ENCODE measurements at regions not wholly inside any gene's neighbourhood (a gene's known extent, or its start where the extent isn't known, plus 50 kb on each side); places are given as distances from the start of the nearest gene placed in this dataset.
"Not testable (repeated sequence)": the region's sequence is repeated elsewhere in the genome, so short reads cannot be mapped to it uniquely, and the experiment has no call there.

DNA sequence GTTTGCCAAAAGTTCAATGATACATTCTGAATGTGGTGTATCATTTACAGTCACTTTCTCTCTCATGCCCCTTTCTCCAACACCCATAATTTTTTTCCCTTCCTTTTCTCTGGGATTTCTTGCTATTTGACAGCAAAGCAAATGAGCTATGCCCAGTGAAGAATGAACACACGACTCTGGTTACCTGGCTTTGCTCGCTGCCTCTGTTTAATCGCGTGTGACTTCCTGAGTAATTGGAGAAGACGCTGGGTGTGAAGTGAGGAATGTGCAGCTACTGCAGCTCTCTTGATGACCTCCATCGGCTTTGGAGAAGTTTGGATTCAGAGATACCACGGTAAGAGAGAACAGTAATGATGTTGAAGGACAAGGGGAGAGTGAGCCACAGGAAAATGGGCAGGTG lies 651.8 kb downstream of the KIF4B start:
- Histone ChIP-seq H4K20me1 (replicated peaks; ENCODE audit: control insufficient read depth, extremely low read depth, insufficient read depth, low read length) (no peaks in the 10 kb centered on the region), H3K27me3 (ENCODE audit: control insufficient read depth in 2 of 2, insufficient read depth in 2 of 2, low read length in 2 of 2) (no peaks in the 10 kb centered on the region), H2AFZ (ENCODE audit: low read depth, low read length) (no peak overlapping the region), H3K27ac (ENCODE audit: insufficient read depth, low read depth, low read length) (no peak overlapping the region), H3K9me3 (replicated peaks; ENCODE audit: control insufficient read depth, insufficient read depth, low read length) (no peaks in the 10 kb centered on the region), H3K4me2 (ENCODE audit: insufficient read depth, low read length) (no peak overlapping the region), H3K4me1 (ENCODE audit: control insufficient read depth, extremely low read depth, insufficient read depth, low read length) (no peaks in the 10 kb centered on the region), H3K4me3 (replicated peaks in 1 of 3; ENCODE audit: insufficient read depth in 1 of 3, low read depth in 1 of 3, low read length in 3 of 3) (no peak overlapping the region), H3K9me1 (replicated peaks; ENCODE audit: control insufficient read depth, extremely low read depth, insufficient read depth, low read length) (no peaks in the 10 kb centered on the region), H3K79me2 (ENCODE audit: control insufficient read depth, insufficient read depth, low read length) (no peaks in the 10 kb centered on the region), H3K9ac (replicated peaks; ENCODE audit: extremely low read depth, insufficient read depth, low read length) (no peak overlapping the region), H3K36me3 (ENCODE audit: control insufficient read depth in 2 of 2, extremely low read depth in 1 of 2, insufficient read depth in 2 of 2, low read length in 2 of 2) (no peaks in the 10 kb centered on the region)
- no TSS peak for BruUV-seq (replicated peaks)
- intact Hi-C loops (cut with micrococcal nuclease), result no loop called here
- TF ChIP-seq POLR2AphosphoS5 (IDR thresholded peaks at IDR 0.05; ENCODE audit: insufficient read depth, low read depth, low read length) (no peak), GATA2 (IDR thresholded peaks at IDR 0.05; ENCODE audit: insufficient read depth, insufficient read length, low read depth, low read length) (no peak), MYC (IDR thresholded peaks at IDR 0.05; ENCODE audit: low read depth, low read length) (no peak), POLR2A (IDR thresholded peaks at IDR 0.05; ENCODE audit: low read depth, low read length) (no peak), CTCF (IDR thresholded peaks at IDR 0.05; ENCODE audit: extremely low read depth in 1 of 2, insufficient read depth in 1 of 2, low read depth in 1 of 2, low read length in 2 of 2) (no peak)
- TF ChIP-seq, protein P1, sequence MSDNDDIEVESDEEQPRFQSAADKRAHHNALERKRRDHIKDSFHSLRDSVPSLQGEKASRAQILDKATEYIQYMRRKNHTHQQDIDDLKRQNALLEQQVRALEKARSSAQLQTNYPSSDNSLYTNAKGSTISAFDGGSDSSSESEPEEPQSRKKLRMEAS (IDR thresholded peaks at IDR 0.05; ENCODE audit: insufficient read depth, insufficient read length), result no peak
- FAIRE-seq (no peak), DNase-seq (ENCODE audit: low read depth, low spot score) (no peak)
- dilution Hi-C loops (cut with MboI; ENCODE audit: extremely low pct_ligation_motif_present, low sequenced_read_pairs), result no loop called here
- ChIA-PET CTCF (no interaction called here), POLR2A (no interaction called here)

- H2AFZ ChIP-seq (ENCODE audit: low read depth, low read length); H3K27ac ChIP-seq (ENCODE audit: insufficient read depth, low read depth, low read length); H3K27me3 ChIP-seq (ENCODE audit: control insufficient read depth in 2 of 2, insufficient read depth in 2 of 2, low read length in 2 of 2); dilution Hi-C loops (cut with MboI; ENCODE audit: extremely low pct_ligation_motif_present, low sequenced_read_pairs); POLR2A ChIA-PET; BruUV-seq (replicated peaks); DNase-seq (ENCODE audit: low read depth, low spot score); H4K20me1 ChIP-seq (replicated peaks; ENCODE audit: control insufficient read depth, extremely low read depth, insufficient read depth, low read length); H3K9me3 ChIP-seq (replicated peaks; ENCODE audit: control insufficient read depth, insufficient read depth, low read length); FAIRE-seq; CTCF ChIA-PET; H3K36me3 ChIP-seq (ENCODE audit: control insufficient read depth in 2 of 2, extremely low read depth in 1 of 2, insufficient read depth in 2 of 2, low read length in 2 of 2); H3K79me2 ChIP-seq (ENCODE audit: control insufficient read depth, insufficient read depth, low read length); H3K9me1 ChIP-seq (replicated peaks; ENCODE audit: control insufficient read depth, extremely low read depth, insufficient read depth, low read length); H3K4me2 ChIP-seq (ENCODE audit: insufficient read depth, low read length); H3K4me1 ChIP-seq (ENCODE audit: control insufficient read depth, extremely low read depth, insufficient read depth, low read length); H3K9ac ChIP-seq (replicated peaks; ENCODE audit: extremely low read depth, insufficient read depth, low read length); intact Hi-C loops (cut with micrococcal nuclease); H3K4me3 ChIP-seq (replicated peaks in 1 of 3; ENCODE audit: insufficient read depth in 1 of 3, low read depth in 1 of 3, low read length in 3 of 3): not testable (repeated sequence)
These were observed 655.0 kb upstream of the SGCD start for GRCh38 chr5:155672001-155672400.

Measured in endothelial cell of umbilical vein (primary cell).